GM13977 (cell line): ENCODE measurements at regions not wholly inside any gene's neighbourhood (a gene's known extent, or its start where the extent isn't known, plus 50 kb on each side); places are given as distances from the start of the nearest gene placed in this dataset.

Experiments
- DNase-seq: peaks from one replicate; pipeline ENCODE4 v3.0.0; 2012; ENCODE audit warnings: low spot score
- in situ Hi-C: fragments of 300-500 bp; cut with MboI; formaldehyde crosslinking; loops from one replicate; pipeline ENCODE4 v1.12.0; 2022; ENCODE audit warnings: low sequenced_read_pairs, low pct_unique_long_range_greater_than_20kb, mixed read lengths, inconsistent platforms; ENCODE audit not compliant: unreplicated experiment
- TF ChIP-seq, protein P1 (sequence below): IDR thresholded peaks from 2 replicates; pipeline ENCODE4 v1.5.1; 2012; ENCODE audit warnings: mild to moderate bottlenecking, control low read depth; ENCODE audit not compliant: insufficient read depth; ENCODE audit errors: extremely low read depth, missing control alignments

DNA sequence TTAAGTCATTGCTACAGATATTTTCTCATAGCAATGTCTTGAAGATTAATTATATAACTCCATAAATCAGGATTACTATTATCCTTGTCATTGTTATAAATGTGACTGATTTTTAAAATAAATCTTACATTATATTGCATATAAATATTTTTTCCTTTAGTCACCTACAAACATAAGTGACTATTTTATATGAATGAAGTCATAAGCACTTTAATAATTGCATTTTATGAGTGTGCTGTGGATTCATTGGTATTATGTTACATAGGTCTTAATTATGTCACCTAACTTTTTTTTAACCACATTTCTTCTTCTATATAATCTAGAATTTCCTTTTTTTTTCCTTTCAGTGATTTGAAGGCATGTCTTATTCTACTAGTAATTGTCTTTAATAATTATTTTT lies 1191.2 kb downstream of the NSUN3 start:
- TF ChIP-seq, protein P1, sequence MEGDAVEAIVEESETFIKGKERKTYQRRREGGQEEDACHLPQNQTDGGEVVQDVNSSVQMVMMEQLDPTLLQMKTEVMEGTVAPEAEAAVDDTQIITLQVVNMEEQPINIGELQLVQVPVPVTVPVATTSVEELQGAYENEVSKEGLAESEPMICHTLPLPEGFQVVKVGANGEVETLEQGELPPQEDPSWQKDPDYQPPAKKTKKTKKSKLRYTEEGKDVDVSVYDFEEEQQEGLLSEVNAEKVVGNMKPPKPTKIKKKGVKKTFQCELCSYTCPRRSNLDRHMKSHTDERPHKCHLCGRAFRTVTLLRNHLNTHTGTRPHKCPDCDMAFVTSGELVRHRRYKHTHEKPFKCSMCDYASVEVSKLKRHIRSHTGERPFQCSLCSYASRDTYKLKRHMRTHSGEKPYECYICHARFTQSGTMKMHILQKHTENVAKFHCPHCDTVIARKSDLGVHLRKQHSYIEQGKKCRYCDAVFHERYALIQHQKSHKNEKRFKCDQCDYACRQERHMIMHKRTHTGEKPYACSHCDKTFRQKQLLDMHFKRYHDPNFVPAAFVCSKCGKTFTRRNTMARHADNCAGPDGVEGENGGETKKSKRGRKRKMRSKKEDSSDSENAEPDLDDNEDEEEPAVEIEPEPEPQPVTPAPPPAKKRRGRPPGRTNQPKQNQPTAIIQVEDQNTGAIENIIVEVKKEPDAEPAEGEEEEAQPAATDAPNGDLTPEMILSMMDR, result no peak
- DNase-seq, result no peak
- in situ Hi-C loops, result no loop called here

DNA sequence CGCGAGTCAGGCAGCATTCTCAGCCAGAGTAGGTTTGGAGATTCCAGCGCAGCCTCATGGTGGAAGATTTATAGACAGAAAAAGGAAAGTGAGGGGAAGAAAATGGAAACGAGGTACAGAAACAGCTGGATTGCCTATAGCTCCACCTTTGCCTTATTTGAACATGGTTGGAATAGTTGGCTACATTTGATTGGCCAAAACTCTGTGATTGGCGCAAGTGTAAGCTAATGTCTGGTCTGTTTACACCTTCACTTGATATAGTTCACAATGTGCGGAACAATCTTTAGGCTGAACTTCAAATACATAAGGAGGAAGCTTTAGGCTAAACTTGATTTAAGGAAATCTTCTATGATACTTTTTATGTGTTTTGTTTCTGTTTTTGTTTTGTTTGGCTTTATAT lies 1191.9 kb downstream of the NSUN3 start:
- no peak for DNase-seq
- in situ Hi-C loops, result no loop called here
- TF ChIP-seq, protein P1, result no peak

DNA sequence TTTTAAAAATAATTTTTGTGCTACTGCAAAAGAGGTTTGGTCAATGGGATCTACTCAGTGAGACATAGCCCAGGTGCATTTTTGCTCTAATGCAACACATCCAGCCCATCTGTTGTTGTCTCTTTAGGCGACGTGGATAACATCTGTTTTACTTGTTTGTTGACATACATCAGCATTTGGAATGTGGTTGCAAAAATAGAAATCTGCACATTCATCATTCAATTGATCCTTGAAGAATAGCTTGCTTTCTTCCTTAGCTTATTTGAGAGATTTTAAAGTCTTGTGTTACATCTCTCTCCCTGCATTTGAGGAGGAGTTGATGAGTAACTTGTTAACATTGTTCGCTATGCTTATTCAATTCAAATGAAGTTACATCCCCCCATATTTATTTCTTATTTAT lies 1202.3 kb downstream of the NSUN3 start:
- TF ChIP-seq, protein P1, result no peak
- in situ Hi-C loops, result no loop called here
- no peak for DNase-seq

DNA sequence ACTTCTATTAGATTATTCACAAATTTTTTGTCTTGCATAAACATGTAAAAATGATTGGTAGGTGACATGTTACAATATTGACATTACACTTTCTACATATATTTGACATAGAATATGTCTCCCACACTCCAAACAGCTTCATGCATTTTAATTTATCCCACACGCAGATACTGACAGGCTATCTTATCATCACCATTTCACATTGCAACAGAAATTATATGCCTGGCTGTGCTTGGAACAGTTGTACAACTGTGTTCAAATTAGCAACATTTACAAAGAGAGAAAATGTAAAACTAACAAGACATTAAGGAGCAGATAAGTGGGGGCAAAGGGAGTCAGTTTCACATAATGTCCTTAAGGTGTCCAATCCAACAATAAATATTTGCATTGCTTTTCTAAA lies 1208.5 kb downstream of the NSUN3 start:
- DNase-seq, result no peak
- in situ Hi-C loops, result no loop called here
- TF ChIP-seq, protein P1, result no peak

DNA sequence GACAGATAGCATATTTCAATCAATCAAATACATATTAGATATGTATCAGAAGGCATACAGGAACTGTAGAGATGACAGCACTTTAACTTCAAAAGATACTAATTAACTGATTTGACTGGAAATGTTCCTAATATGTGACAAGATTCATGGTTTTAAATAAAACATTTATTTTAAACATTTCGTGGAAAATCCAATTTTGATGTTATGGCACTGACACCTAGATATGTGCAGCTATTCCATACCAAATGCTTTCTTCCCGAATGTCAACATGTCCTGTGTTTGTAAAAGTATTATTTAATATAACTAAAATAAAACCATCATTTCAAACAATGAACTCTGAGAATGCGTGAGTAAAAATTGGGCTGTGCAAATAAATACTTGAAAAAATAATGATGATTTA lies 1209.3 kb downstream of the NSUN3 start:
- DNase-seq, result no peak
- TF ChIP-seq, protein P1, result no peak
- in situ Hi-C loops, result no loop called here

DNA sequence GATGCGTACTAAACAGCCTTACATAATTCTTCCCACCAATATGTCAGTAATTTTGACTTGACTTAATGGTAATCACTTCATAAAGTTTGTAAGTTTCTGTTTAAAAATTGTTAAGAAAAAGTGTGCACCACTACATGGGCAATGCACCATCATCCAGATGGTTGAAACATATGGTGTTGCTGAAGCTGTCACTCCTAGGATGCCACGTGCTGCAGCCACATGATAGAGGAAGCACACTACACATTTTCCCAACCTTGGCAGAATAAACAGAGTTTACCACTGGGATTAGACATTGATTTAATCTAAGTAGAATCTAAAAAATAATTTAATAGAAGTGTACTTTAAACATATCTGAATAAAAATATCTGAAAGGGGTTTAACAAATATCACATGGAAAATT lies 1209.9 kb downstream of the NSUN3 start:
- in situ Hi-C loops, result no loop called here
- no peak for DNase-seq
- TF ChIP-seq, protein P1, result no peak

DNA sequence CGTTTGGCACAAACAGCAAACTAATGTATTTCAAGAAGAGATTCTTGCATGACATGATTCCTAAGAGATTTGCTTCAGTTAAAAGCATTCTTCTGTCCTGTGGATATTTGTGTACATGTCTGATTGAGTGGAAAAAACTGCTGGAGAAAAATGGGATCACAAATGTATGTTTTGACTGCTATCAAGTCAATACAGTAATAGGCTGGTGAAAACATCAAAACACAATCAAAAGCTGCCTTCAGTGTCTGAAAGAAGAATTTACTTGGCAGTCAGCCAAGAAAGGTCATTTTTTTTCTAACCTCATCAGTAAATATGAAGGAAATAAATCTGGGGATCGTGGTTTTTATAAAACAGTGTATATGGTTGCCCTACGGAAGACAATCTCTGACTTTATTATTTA lies 1214.8 kb downstream of the NSUN3 start:
- in situ Hi-C loops, result no loop called here
- TF ChIP-seq, protein P1, result no peak
- DNase-seq, result no peak
